HG02610 (cell line): ENCODE measurements at regions not wholly inside any gene's neighbourhood (a gene's known extent, or its start where the extent isn't known, plus 50 kb on each side); places are given as distances from the start of the nearest gene placed in this dataset.
"Not testable (repeated sequence)": the region's sequence is repeated elsewhere in the genome, so short reads cannot be mapped to it uniquely, and the experiment has no call there.

Source experiments
- ATAC-seq: cut with Tn5 transposase; IDR thresholded peaks from one replicate; pipeline ENCODE4 v1.9.1; 2021; ENCODE audit warnings: mild to moderate bottlenecking, moderate library complexity; ENCODE audit not compliant: unreplicated experiment

DNA sequence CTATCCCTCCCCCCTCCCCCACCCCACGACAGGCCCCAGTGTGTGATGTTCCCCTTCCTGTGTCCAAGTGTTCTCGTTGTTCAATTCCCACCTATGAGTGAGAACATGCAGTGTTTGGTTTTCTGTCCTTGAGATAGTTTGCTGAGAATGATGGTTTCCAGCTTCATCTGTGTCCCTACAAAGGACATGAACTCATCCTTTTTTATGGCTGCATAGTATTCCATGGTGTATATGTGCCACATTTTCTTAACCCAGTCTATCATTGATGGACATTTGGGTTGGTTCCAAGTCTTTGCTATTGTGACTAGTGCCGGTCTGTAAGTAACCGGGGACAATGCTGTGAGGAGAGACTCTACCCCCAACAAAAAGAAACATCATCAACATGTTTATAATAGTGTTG is 217.2 kb downstream of the SEC23IP start:
- ATAC-seq, result not testable (repeated sequence)

DNA sequence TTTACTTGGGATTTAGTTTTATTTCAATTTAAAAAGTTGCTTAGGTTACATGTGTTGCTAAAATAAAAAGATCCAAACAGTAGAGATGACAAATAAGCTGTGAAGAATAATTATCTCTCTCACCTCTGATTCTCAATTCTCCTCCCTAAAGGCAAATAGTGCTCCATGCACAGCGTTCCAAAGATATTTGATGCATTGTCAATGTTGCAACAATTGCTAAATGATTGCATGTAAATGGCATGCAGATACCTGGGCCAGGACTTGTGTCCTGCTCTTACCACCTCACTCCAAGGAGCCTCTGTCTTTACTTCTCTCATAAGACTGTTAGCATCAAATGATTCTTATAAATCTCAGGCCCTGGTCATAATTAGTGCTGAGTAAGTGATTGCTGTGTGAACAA is 217.7 kb downstream of the SEC23IP start:
- ATAC-seq, result no peak

DNA sequence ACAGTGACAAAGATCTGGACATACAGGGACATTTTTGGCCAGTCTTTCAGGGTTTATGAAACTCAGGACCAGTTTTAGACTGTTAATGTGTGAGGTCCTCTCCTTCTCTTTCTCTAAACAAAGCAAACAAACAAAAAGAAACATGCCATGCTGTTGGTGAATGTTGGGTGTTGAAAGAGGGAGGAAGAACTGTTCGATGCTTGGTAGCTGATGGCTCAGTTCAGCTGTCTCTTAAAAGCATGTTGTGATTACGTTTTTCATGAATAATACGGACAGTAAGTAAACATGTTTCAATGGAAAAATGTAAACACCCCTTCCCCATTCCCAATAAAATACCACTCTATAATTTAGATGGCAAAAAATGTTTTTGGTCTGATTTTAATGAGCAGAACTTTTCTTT is 219.1 kb downstream of the SEC23IP start:
- ATAC-seq, result no peak

DNA sequence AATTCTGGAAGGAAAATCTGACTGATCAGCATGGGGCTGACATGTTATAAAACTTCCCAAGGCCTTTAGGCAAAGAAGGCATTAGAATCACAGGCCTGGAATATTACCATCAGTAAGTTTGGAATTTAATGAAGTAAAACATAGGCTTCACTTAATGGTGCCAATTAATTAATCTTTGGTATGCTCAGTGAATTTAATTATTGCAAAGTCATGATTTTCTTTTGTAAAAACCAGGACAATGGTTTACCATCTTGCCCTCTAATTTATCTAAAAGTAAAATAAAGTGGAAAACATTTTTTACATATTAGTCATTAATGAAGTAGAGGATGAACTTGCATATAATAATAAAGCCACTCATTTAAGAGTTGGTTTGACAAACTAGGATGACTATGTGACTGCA is 220.3 kb downstream of the SEC23IP start:
- no peak for ATAC-seq

DNA sequence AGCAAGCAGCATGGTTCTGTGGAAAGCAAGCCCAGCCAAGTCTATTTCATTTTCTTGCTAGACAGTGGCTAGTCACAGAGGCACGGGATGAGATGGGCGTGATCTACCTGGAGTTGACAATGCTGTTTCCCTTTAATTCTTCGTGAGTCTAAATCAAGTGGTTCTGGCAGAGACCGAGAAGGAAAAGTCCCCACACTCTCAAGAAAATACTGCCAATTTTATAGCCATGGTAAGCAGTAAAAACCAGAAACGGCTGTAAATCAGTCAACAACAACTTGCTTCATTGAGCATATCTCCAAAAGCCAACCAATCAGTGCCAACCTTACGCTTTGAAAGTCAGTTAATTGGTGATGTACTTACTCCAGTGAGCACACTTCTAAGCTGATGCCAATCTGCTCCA is 223.4 kb downstream of the SEC23IP start:
- no peak for ATAC-seq

DNA sequence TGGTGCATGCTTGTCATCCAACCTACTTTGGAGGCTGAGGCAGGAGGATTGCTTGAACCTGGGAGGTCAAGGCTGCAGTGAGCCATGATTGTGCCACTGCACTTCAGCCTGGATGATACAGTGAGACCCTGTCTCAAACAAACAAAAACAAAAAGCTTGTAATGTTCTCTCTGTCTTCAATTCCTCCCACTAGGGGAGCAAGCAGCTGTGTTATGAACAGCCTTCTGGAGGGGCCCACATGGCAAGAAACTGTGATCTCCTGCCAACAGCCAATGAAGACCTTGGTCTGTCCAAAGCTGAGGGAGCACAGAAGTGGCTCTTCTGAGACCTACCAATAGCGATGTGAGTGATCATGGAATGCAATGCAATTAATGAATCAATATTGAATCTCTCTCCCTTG is 229.2 kb downstream of the SEC23IP start:
- no peak for ATAC-seq

DNA sequence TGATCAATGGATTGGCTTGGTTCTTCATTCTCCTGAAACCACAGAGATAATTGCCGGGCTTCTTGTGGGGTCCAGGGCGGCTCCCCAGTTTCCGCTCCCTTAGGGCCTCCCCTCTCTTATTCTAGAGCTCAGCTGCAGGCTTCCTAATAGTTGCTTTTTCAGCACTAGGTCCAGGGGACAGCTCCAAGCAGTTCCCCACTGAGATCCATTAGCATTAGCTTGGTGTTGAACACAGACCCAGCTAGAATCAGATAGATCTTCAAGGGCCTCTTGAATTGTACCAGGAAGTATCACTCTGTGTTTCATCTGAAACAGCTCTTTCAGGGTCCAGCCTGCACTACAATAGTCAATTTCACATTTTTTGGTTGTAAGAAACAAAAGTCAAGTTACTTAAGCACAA is 238.7 kb downstream of the SEC23IP start:
- no peak for ATAC-seq

DNA sequence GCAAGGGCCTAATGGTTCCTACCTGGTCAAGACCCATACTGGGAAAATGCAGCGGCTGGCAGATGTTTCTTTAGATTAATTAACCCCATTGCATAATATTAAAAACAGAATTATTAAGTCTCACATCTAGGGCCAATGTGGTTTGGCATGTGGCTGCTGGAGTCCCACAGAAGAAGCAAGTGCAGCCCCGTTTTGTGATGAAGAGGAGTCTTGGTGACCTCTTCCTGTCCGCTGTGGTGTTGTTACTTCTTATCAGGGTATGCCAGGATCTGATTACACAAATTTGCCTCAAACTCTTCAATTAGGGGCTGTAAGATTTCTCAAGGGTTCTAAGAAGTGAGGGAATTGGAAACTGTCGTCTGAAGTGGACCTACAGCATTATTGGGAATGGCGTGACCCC is 240.3 kb downstream of the SEC23IP start:
- no peak for ATAC-seq

DNA sequence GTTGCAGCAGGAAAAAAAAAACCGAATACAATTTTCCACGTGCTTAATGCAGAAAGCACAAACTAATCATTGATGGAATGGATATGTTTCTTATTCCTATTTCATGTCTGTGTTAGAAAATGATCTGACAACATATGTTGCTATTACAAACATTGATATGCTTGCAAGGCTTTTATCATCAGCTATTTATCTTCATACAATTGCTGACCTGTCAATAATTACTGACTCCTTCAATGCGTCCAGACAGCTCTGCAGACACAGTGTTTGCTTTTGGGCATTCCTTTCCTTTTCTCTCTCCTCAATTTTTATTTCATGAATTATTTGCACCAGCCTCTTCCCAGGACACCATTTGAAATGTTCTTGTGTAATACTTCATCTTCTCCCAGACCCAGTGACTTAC is 246.2 kb downstream of the SEC23IP start:
- no peak for ATAC-seq

DNA sequence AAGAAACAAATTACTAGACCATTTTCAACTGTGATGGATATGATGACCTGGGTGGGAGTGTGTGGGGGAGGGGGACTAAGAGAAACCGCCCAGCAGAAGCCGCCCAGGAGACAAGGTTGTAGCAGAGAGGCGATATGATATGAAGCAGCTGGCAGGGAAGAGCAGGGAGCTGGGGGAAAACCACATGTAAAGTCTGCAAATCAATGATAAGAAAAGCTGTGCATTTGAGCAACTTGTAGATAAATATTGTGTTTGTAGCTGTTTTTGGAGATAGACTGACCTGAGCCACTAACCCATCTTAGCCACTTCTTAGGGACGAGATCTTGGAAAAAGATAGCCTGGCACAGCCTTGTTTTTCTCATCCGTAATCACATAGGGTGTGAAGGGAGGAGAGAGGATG is 252.6 kb downstream of the SEC23IP start:
- ATAC-seq, result no peak

DNA sequence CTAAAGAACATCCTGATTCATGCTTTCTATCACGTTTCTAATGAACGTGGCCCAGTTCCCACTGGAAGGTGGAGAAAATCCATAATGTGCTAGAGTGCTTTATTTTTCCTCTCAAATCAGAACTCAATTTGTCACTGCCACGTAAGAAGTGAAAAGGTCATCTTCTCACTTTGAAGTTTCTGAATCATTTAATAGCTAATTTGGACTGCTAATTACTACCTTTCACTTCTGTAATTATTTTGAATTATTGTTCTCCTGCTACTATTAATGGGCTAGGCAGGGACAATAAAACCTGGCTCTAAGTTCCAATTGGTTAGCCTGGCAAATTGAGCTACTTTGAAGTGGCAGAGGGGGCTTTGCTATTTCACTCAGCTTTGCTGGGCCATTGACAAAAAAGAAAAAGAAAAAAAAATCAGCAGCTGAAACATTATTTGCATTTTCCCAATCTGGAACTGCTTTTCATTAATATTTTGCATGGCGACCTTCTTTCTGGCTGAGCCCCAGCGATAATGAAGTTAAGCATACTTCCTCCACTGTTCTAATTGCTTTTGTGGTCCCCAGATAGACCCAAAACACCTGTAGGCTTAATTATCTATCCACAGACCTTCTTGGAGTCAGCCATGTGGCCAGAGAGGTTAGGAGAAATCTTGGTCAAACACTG is 264.2 kb downstream of the SEC23IP start:
- no peak for ATAC-seq

DNA sequence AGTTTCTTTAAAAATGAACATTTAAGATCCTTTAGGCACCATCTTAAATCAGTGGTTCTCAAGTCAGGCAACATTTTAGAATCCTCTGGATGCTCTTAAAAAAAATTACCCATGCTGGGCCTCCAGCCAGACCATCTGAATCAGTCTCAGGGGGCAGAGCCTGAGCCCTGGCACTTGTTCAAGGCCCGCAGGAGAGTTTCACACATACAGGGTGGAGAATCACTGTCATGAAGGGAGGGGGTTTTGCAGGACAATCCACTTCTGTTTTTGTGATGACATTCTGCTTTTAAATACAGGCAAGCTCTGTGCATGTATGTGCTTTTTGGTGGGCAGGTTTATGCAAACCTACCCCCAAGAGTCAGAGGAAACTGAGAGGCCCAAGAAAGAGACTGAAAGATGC is 268.6 kb downstream of the SEC23IP start:
- ATAC-seq, result no peak

DNA sequence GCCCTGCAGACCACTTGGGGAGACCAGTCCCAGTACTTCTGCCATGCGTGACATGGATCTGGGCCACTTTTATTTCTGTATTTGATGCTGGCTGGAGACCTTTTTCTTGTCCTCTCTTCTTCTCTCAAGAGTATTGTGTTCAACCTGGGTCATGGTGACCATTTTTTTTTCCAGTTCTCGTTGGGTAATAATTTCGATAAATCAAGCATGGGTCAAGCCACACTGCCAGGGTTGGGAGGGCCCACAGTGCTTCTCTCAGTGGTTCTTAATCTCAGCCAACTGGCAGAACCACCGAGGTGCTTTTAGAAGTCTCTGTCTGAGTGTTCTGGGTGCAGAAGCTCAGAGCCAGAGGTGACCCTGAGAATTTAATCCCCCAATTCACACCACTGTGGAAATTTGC is 269.9 kb downstream of the SEC23IP start:
- no peak for ATAC-seq

DNA sequence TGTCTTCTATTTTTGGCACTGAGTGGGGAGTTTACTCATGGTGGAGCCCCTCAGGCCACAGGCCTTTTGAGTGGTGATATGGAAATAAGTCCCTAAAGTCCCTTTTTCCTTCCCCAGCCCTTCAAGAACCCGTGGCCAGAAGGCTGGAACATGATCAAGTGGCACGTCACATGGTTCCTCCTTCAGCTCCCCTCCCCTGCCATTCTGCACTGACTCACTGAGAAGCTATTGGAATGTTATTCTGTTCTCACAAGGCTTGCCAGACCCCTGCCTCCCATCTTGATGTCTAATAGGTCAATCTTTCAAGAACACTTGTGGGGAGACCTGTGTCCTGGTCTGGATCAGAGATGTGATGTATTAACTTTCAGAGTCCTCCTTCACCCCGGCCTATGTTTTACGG is 279.8 kb downstream of the SEC23IP start:
- no peak for ATAC-seq

DNA sequence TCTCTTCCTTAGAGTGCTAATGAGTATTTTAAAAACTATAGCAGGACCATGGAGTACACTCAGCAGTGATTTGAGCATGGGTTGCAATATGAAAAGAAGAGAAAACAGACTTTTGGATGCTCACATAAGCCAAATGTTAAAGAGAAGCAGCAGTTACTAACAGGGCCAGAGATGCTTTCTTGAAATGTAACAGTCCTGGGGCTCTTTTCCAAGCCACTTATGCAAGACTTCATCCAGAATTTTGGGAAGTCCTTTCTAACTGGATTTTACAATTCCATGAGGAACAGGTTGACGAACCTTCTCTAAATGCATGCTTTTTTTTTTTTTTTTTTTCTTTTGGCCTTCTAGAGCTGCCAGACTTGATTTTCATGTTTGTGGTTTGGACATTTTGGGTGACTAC is 282.0 kb downstream of the SEC23IP start:
- no peak for ATAC-seq

DNA sequence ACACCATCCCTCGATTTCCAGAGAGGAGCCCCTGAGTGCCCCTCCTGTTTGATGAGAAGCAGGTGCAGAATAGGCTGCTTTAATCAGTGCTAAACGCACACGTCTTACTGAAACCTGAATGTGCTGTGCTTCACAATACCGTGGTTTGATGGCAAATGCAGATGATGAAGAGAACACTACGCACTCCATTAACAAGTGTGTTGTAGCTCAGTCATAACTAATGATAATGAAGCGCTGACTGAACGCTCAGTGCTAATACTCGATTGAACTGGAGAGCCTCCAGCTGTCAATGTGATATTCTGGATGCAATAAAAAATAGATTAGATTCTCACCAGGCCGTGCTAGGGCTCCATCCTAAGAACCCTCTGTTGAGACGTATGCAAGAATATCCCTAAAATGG is 279.7 kb upstream of the PLPP4 start:
- ATAC-seq, result no peak

DNA sequence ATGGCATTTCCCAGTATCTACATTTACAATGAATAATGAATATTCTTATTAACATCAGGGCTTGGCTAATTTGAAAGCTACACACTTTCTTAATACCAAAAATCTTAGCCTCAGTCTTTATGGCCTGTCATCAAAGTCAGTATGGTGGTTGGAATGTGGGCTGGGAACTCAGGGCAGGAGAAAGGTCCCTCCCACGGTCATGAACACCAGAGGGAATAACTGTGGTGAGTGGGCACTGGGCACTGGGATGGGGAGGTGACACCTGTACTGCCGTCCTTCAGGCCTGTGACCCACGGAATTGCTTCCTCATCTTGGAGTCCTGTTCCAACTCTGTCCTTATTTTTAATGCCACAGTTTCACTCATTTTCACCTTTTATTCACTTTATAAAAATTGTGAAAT is 276.9 kb upstream of the PLPP4 start:
- no peak for ATAC-seq

DNA sequence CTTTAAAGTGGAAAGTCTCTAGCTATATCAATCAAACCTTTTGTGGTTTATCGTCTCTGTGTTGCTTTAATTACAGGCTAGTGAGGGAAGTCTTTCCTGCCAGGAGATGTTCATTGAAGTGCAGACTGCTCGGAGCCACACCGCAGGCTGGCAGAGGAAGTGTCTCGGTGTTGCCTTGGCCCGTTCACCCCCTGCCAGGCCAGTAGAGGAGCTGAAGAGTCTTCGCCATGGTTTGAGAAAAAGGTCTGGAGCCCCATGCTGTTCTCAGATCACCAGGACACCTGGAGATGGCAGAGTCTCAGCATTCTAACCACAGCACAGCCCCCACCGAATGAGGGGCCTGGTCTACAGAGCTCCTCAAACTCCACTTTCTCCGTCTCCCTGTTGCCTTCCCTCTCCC is 275.9 kb upstream of the PLPP4 start:
- ATAC-seq, result no peak

DNA sequence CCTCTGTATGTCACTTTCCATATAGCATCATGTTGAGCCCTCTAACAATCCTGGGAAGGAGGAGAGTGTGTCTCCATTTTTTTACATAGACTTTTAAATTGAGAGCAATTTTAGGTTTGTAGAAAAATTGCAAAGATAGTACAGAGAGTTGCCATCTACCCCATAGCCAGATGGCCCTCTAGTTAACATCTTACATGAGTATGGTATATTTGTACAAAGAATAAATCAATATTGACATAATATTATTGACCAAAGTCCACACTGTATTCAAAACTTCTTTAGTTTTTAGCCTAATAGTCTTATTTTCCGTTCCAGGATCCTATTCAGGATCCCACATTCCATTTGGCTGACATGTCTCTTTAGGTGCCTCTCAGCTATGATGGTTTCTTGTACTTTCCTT is 274.6 kb upstream of the PLPP4 start:
- no peak for ATAC-seq

DNA sequence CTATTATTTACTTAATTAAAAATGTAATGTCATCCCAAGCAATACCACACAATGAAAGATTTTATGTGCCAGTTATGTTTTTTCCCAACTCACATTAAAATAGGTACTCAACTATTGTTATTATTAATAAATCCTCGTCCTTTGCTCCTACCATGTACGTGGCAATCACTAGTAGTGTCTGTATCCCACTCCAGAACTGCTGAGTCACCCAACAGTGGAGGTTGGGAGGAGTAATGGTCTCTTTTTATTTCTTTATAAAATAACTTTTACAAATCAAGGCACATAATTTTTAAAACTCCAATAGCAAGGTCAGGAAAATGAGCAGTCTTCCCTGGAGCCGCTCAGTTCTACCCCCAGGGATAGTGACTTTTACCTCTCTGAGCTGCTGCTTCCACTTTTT is 273.5 kb upstream of the PLPP4 start:
- no peak for ATAC-seq

DNA sequence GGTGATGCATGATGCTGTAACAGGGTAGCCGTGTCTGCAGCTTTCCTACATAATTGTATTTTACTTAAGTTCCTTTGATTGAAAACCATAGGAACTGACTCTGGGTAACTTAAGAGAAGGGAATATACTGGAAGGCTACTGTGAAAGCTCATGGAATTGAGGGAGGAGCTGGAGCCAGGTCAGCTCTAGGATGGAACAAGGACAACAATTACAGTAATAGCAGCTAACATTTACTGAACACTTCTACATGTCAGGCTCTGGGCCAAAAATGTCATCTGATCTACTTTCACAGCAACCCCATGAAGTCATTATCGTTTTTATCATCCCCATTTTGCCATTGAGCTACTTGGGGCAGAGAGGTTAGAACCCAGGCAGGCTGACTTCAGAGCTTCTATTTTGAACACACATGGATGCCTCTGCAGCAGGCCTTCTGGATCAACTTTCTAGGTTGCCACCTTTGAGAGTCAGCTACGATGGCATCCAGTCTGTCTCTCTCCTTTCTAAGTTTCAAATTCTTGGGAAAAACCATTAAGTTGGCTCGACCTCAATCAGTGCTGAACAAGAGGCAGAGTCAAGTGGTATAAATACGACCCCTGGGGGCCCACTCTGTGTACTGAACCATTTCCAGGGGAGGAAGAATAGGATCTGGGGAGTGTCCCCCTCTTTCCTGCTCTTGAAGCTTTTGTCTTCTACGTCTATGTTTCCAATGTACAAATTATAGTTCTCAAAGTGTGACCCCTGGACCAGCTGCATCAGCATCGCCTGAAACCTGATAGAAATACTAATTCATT is 272.3 kb upstream of the PLPP4 start:
- no peak for ATAC-seq

DNA sequence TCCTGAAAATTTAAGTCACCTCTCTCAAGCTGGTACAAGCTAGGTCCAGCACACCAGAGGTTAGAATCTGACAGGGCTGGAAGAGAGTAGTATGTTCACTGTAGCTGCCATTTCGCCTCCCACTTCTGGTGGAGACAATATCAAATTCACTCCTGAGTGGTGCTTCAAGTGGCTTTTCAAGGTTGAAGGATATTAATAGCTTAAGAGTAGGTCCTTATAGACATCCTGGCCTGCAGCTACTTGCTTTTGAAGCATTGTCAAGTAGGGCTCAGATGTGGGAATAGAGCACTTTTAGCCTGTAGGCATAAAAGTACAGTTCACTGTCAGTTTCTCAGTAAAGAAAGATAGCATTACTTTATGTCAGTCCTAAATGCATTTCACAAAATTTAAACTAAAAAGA is 270.5 kb upstream of the PLPP4 start:
- ATAC-seq, result no peak

DNA sequence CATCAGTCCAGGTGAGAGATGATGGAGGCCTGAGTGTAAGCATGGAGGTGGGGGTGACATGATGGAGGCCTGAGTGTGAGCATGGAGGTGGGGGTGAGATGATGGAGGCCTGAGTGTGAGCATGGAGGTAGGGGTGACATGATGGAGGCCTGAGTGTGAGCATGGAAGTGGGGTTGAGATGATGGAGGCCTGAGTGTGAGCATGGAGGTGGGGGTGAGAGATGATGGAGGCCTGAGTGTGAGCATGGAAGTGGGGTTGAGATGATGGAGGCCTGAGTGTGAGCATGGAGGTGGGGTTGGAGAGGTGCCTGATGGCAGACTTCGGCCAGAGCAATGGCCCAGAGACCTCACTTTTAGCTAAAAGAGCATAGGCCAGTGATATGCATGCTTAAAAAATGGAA is 269.9 kb upstream of the PLPP4 start:
- ATAC-seq, result not testable (repeated sequence)
